MCF 10A (cell line): ENCODE measurements at regions not wholly inside any gene's neighbourhood (a gene's known extent, or its start where the extent isn't known, plus 50 kb on each side); places are given as distances from the start of the nearest gene placed in this dataset.

Source experiments
- BruUV-seq: library from RNA; stranded (reverse); fragments of 400-500 nt; replicated peaks from 2 replicates; lab custom pipeline; 2021; lab: Mats Ljungman, UMichigan
- CTCF ChIA-PET: fragments of 300-600 bp; sonication (Branson Sonifier 250); formaldehyde crosslinking; extraction: SDS; loops from one replicate; lab custom pipeline; 2021; ENCODE audit warnings: antibody characterized with exemption, inconsistent platforms; lab: Yijun Ruan, JAX
- POLR2A ChIA-PET: fragments of 300-600, 350-650 bp; sonication (Branson Sonifier 250); formaldehyde crosslinking; extraction: SDS; loops from one replicate; lab custom pipeline; 2020; ENCODE audit warnings: antibody characterized with exemption, inconsistent platforms; lab: Yijun Ruan, JAX
- DNase-seq: peaks from one replicate; pipeline ENCODE4 v3.0.0-alpha.2; 2018; ENCODE audit not compliant: unreplicated experiment
- H3K27ac Mint-ChIP-seq: one replicate; pipeline ENCODE4 v1.8.0; 2022; ENCODE audit warnings: mild to moderate bottlenecking, low read depth, mixed read lengths; ENCODE audit not compliant: unreplicated experiment
- H3K27me3 Mint-ChIP-seq: one replicate; pipeline ENCODE4 v1.8.0; 2022; ENCODE audit warnings: mixed read lengths; ENCODE audit not compliant: insufficient read depth, unreplicated experiment
- H3K36me3 Mint-ChIP-seq: one replicate; pipeline ENCODE4 v1.8.0; 2022; ENCODE audit warnings: mild to moderate bottlenecking, moderate library complexity, mixed read lengths; ENCODE audit not compliant: insufficient read depth, unreplicated experiment
- H3K4me1 Mint-ChIP-seq: one replicate; pipeline ENCODE4 v1.8.0; 2022; ENCODE audit warnings: mixed read lengths; ENCODE audit not compliant: insufficient read depth, unreplicated experiment
- H3K4me3 Mint-ChIP-seq: one replicate; pipeline ENCODE4 v1.8.0; 2022; ENCODE audit warnings: mild to moderate bottlenecking, moderate library complexity, mixed read lengths; ENCODE audit not compliant: unreplicated experiment
- H3K9me3 Mint-ChIP-seq: one replicate; pipeline ENCODE4 v1.8.0; 2022; ENCODE audit warnings: mixed read lengths; ENCODE audit not compliant: unreplicated experiment
- CTCF ChIP-seq: fragments of 200-600 bp; IDR thresholded peaks from one replicate; pipeline ENCODE4 v1.8.0; 2022; ENCODE audit warnings: antibody characterized with exemption, mild to moderate bottlenecking; ENCODE audit not compliant: unreplicated experiment
- intact Hi-C: fragments of 100-400 bp; cut with micrococcal nuclease; formaldehyde crosslinking; loops from 2 replicates; pipeline ENCODE4 v1.14.1; 2022

DNA sequence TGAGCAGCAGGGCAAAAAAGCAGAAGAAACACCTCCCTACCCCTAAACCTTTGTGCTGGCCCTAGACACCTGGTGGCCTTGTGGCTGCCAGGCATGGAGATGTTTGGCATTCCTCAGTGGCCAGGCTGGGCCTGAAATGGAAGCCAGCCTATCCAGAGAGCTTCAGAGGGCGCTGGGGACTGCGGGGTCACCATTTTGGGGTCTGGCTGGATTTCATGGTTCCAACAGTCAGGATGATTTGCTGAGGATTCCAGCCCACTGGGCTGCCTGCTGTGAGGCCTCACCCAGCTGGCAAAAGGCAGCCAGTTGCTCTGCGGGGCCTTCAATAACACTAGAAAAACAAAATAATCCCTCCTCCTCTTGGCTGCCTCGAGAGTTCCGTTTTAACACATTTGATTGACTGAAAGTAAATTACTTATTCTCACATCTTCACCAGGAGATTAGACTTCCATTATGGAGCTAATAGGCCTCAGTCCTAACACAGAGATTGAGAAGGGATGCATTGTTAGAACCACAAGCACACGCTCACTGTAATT, 154.1 kb downstream of the EN1 start:
- Mint-ChIP-seq H3K27me3 (no peaks in the 10 kb centered on the region), H3K9me3 (peaks cover 9% of the 10 kb centered on the region), H3K4me1 (peaks cover 24% of the 10 kb centered on the region), H3K4me3 (no peak overlapping the region), H3K27ac (no peak overlapping the region), H3K36me3 (no peaks in the 10 kb centered on the region)
- DNase-seq: no peak
- no peak for TF ChIP-seq CTCF
- intact Hi-C loops: no loop called here
- BruUV-seq: no TSS peak
- ChIA-PET CTCF (interaction anchor here (0.6 kb wide), 1 partner anchor 531 kb away, joined by 3 read pairs; no protein-coding TSS in a partner anchor), POLR2A (no interaction called here)

- CTCF ChIA-PET: interaction anchor here (0.7 kb wide), 1 partner anchor 19 kb away, joined by 3 read pairs; no protein-coding TSS in a partner anchor
- H3K4me3 Mint-ChIP-seq: no peak overlapping the region
- POLR2A ChIA-PET: no interaction called here
These were observed 157.6 kb downstream of the EN1 start for GRCh38 chr2:118689874-118690273.

GRCh38 chr2:118689456-118689855, 158.0 kb downstream of the EN1 start:
- Mint-ChIP-seq H3K36me3 (no peaks in the 10 kb centered on the region), H3K4me3 (no peak overlapping the region), H3K4me1 (peaks cover 21% of the 10 kb centered on the region), H3K9me3 (peaks cover 9% of the 10 kb centered on the region), H3K27me3 (no peaks in the 10 kb centered on the region), H3K27ac (no peak overlapping the region)
- DNase-seq: no peak
- intact Hi-C loops: no loop called here
- no TSS peak for BruUV-seq
- CTCF ChIA-PET: interaction anchor here (0.7 kb wide), 1 partner anchor 19 kb away, joined by 3 read pairs; no protein-coding TSS in a partner anchor
- no peak for TF ChIP-seq CTCF
- POLR2A ChIA-PET: no interaction called here

More at GRCh38 chr2:118689874-118690273, 157.6 kb downstream of the EN1 start:
- TF ChIP-seq CTCF: no peak
- peaks cover 9% of the 10 kb centered on the region for H3K9me3 Mint-ChIP-seq
- no peak overlapping the region for H3K27ac Mint-ChIP-seq
- no TSS peak for BruUV-seq
- no peak for DNase-seq
- H3K27me3 Mint-ChIP-seq: no peaks in the 10 kb centered on the region
- H3K36me3 Mint-ChIP-seq: no peaks in the 10 kb centered on the region
- intact Hi-C loops: no loop called here
- peaks cover 21% of the 10 kb centered on the region for H3K4me1 Mint-ChIP-seq

- Mint-ChIP-seq H3K27ac (no peak overlapping the region), H3K4me3 (no peak overlapping the region), H3K36me3 (no peaks in the 10 kb centered on the region), H3K9me3 (peaks cover 9% of the 10 kb centered on the region), H3K4me1 (peaks cover 21% of the 10 kb centered on the region), H3K27me3 (no peaks in the 10 kb centered on the region)
- no peak for DNase-seq
- intact Hi-C loops: no loop called here
- POLR2A ChIA-PET: no interaction called here
- CTCF ChIA-PET: interaction anchor here (0.9 kb wide), 1 partner anchor 166 kb away, joined by 3 read pairs; no protein-coding TSS in a partner anchor
- no peak for TF ChIP-seq CTCF
- no TSS peak for BruUV-seq
These were observed 158.4 kb downstream of the EN1 start for GRCh38 chr2:118689033-118689432.
